ENCODE measurements at regions not wholly inside any gene's neighbourhood (a gene's known extent, or its start where the extent isn't known, plus 50 kb on each side); places are given as distances from the start of the nearest gene placed in this dataset.

DNA sequence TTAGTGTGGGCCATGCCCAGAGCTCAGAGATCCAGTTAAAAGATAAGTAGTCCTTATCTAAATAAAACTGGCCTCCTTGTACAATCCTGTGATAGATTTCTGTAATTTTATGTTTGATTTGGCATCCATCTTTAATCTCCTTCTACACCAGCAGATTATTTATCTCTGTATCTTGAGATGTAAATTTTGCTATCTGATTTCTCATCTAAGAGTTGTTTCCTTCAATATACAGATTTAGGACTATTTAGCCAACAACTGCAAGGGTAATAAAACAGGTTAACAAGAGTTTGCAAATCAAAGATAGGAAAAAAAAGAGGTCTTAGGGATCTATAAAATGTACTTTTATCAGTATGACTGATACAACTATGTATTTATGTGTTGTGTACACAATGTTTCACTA, 68.6 kb upstream of the ABCA12 start:
- no peak overlapping the region for H3K9ac ChIP-seq (ENCODE audit: low read depth, low read length, poor library complexity)
- H3K36me3 ChIP-seq (replicated peaks in 1 of 2; ENCODE audit: control insufficient read depth in 2 of 2, insufficient read depth in 2 of 2, low read length in 2 of 2): no peaks in the 10 kb centered on the region
- no peak for DNase-seq (ENCODE audit: low spot score)
- H2BK120ac ChIP-seq (ENCODE audit: low read depth, low read length): no peak overlapping the region
- no peak overlapping the region for H4K91ac ChIP-seq (ENCODE audit: low read depth, low read length, poor library complexity)
- H3K79me1 ChIP-seq (ENCODE audit: low read depth, low read length): no peaks in the 10 kb centered on the region
- no peak overlapping the region for H2BK5ac ChIP-seq (ENCODE audit: low read length)
- no peak overlapping the region for H2AK5ac ChIP-seq (ENCODE audit: low read depth, low read length)
- H3K27ac ChIP-seq (replicated peaks; ENCODE audit: low read length): no peak overlapping the region
- H2AFZ ChIP-seq (ENCODE audit: low read length): no peak overlapping the region
- H3K4me2 ChIP-seq (ENCODE audit: insufficient read depth, low read length, poor library complexity, severe bottlenecking): no peak overlapping the region
- H3K14ac ChIP-seq (ENCODE audit: low read length): no peak overlapping the region
- peaks cover 4 to 6% of the 10 kb centered on the region in 2 donors for H3K9me3 ChIP-seq (replicated peaks in 1 of 2; ENCODE audit: control insufficient read depth in 2 of 2, insufficient read depth in 1 of 2, low read depth in 1 of 2, low read length in 2 of 2)
- no peak overlapping the region for H3K23ac ChIP-seq (ENCODE audit: low read depth, low read length, poor library complexity)
- no peaks in the 10 kb centered on the region for H3K27me3 ChIP-seq (ENCODE audit: control insufficient read depth in 3 of 3, insufficient read depth in 3 of 3, low read depth in 1 of 3, low read length in 3 of 3)
- no peak overlapping the region for H4K8ac ChIP-seq (ENCODE audit: low read depth, low read length)
- no peak overlapping the region for H3K18ac ChIP-seq (ENCODE audit: low read length)
- H3K4ac ChIP-seq (ENCODE audit: low read length): no peak overlapping the region
- no peak overlapping the region for H2BK15ac ChIP-seq (ENCODE audit: low read length)
- no peaks in the 10 kb centered on the region for H3K4me1 ChIP-seq (ENCODE audit: control insufficient read depth in 2 of 2, insufficient read depth in 1 of 2, low read depth in 1 of 2, low read length in 2 of 2)
- no peak overlapping the region for H2BK12ac ChIP-seq (ENCODE audit: low read length)
- H3K4me3 ChIP-seq (ENCODE audit: low read length in 2 of 2): no peak overlapping the region

- WGBS, 2 donors (ENCODE audit: extremely low coverage in 2 of 2, insufficient read length in 2 of 2, insufficient replicate concordance in 1 of 2): no CpG with 5 or more reads among the region's 4 CpGs
- no peak overlapping the region for H2AK5ac ChIP-seq (ENCODE audit: low read depth, low read length)
- H3K14ac ChIP-seq (ENCODE audit: low read length): no peak overlapping the region
- no peak overlapping the region for H3K23ac ChIP-seq (ENCODE audit: low read depth, low read length, poor library complexity)
- H3K4me2 ChIP-seq (ENCODE audit: insufficient read depth, low read length, poor library complexity, severe bottlenecking): no peak overlapping the region
- H3K27ac ChIP-seq (replicated peaks; ENCODE audit: low read length): no peak overlapping the region
- H3K79me1 ChIP-seq (ENCODE audit: low read depth, low read length): no peaks in the 10 kb centered on the region
- no peaks in the 10 kb centered on the region for H3K36me3 ChIP-seq (replicated peaks in 1 of 2; ENCODE audit: control insufficient read depth in 2 of 2, insufficient read depth in 2 of 2, low read length in 2 of 2)
- H2BK15ac ChIP-seq (ENCODE audit: low read length): no peak overlapping the region
- H4K8ac ChIP-seq (ENCODE audit: low read depth, low read length): no peak overlapping the region
- no peak overlapping the region for H2BK120ac ChIP-seq (ENCODE audit: low read depth, low read length)
- no peak overlapping the region for H2AFZ ChIP-seq (ENCODE audit: low read length)
- no peak overlapping the region for H3K4me3 ChIP-seq (ENCODE audit: low read length in 2 of 2)
- H2BK5ac ChIP-seq (ENCODE audit: low read length): no peak overlapping the region
- no peak overlapping the region for H4K91ac ChIP-seq (ENCODE audit: low read depth, low read length, poor library complexity)
- H3K9ac ChIP-seq (ENCODE audit: low read depth, low read length, poor library complexity): no peak overlapping the region
- H2BK12ac ChIP-seq (ENCODE audit: low read length): no peak overlapping the region
- H3K4ac ChIP-seq (ENCODE audit: low read length): no peak overlapping the region
- no peaks in the 10 kb centered on the region for H3K27me3 ChIP-seq (ENCODE audit: control insufficient read depth in 3 of 3, insufficient read depth in 3 of 3, low read depth in 1 of 3, low read length in 3 of 3)
- H3K18ac ChIP-seq (ENCODE audit: low read length): no peak overlapping the region
- no peak for DNase-seq (ENCODE audit: low spot score)
- no peaks in the 10 kb centered on the region for H3K4me1 ChIP-seq (ENCODE audit: control insufficient read depth in 2 of 2, insufficient read depth in 1 of 2, low read depth in 1 of 2, low read length in 2 of 2)
- H3K9me3 ChIP-seq (replicated peaks in 1 of 2; ENCODE audit: control insufficient read depth in 2 of 2, insufficient read depth in 1 of 2, low read depth in 1 of 2, low read length in 2 of 2): peaks cover 4 to 5% of the 10 kb centered on the region in 2 donors
Observed at GRCh38 chr2:215205787-215206186, 67.4 kb upstream of the ABCA12 start.

- Histone ChIP-seq H2BK12ac (ENCODE audit: low read length) (no peak overlapping the region), H3K4ac (ENCODE audit: low read length) (no peak overlapping the region), H3K18ac (ENCODE audit: low read length) (no peak overlapping the region), H3K36me3 (replicated peaks in 1 of 2; ENCODE audit: control insufficient read depth in 2 of 2, insufficient read depth in 2 of 2, low read length in 2 of 2) (no peaks in the 10 kb centered on the region), H2AK5ac (ENCODE audit: low read depth, low read length) (no peak overlapping the region), H2BK5ac (ENCODE audit: low read length) (no peak overlapping the region), H2BK120ac (ENCODE audit: low read depth, low read length) (no peak overlapping the region), H3K9ac (ENCODE audit: low read depth, low read length, poor library complexity) (no peak overlapping the region), H2BK15ac (ENCODE audit: low read length) (no peak overlapping the region), H3K4me1 (ENCODE audit: control insufficient read depth in 2 of 2, insufficient read depth in 1 of 2, low read depth in 1 of 2, low read length in 2 of 2) (no peaks in the 10 kb centered on the region), H3K4me3 (ENCODE audit: low read length in 2 of 2) (no peak overlapping the region), H3K9me3 (replicated peaks in 1 of 2; ENCODE audit: control insufficient read depth in 2 of 2, insufficient read depth in 1 of 2, low read depth in 1 of 2, low read length in 2 of 2) (no peaks in the 10 kb centered on the region), H3K27ac (replicated peaks; ENCODE audit: low read length) (no peak overlapping the region), H4K8ac (ENCODE audit: low read depth, low read length) (no peak overlapping the region), H4K91ac (ENCODE audit: low read depth, low read length, poor library complexity) (no peak overlapping the region), H3K23ac (ENCODE audit: low read depth, low read length, poor library complexity) (no peak overlapping the region), H2AFZ (ENCODE audit: low read length) (no peak overlapping the region), H3K27me3 (ENCODE audit: control insufficient read depth in 3 of 3, insufficient read depth in 3 of 3, low read depth in 1 of 3, low read length in 3 of 3) (no peaks in the 10 kb centered on the region), H3K14ac (ENCODE audit: low read length) (no peak overlapping the region), H3K79me1 (ENCODE audit: low read depth, low read length) (no peaks in the 10 kb centered on the region), H3K4me2 (ENCODE audit: insufficient read depth, low read length, poor library complexity, severe bottlenecking) (no peak overlapping the region)
- no peak for DNase-seq (ENCODE audit: low spot score)
- no CpG with 5 or more reads among the region's 2 CpGs for WGBS, 2 donors (ENCODE audit: extremely low coverage in 2 of 2, insufficient read length in 2 of 2, insufficient replicate concordance in 1 of 2)
Observed at GRCh38 chr2:215191477-215191876, 53.1 kb upstream of the ABCA12 start.

GRCh38 chr2:215190588-215190987, 52.2 kb upstream of the ABCA12 start:
- Histone ChIP-seq H2BK12ac (ENCODE audit: low read length) (no peak overlapping the region), H3K9ac (ENCODE audit: low read depth, low read length, poor library complexity) (no peak overlapping the region), H3K27ac (replicated peaks; ENCODE audit: low read length) (no peak overlapping the region), H2BK120ac (ENCODE audit: low read depth, low read length) (no peak overlapping the region), H2AK5ac (ENCODE audit: low read depth, low read length) (no peak overlapping the region), H4K8ac (ENCODE audit: low read depth, low read length) (no peak overlapping the region), H3K27me3 (ENCODE audit: control insufficient read depth in 3 of 3, insufficient read depth in 3 of 3, low read depth in 1 of 3, low read length in 3 of 3) (no peaks in the 10 kb centered on the region), H2BK15ac (ENCODE audit: low read length) (no peak overlapping the region), H3K9me3 (replicated peaks in 1 of 2; ENCODE audit: control insufficient read depth in 2 of 2, insufficient read depth in 1 of 2, low read depth in 1 of 2, low read length in 2 of 2) (no peaks in the 10 kb centered on the region), H3K14ac (ENCODE audit: low read length) (no peak overlapping the region), H3K4me2 (ENCODE audit: insufficient read depth, low read length, poor library complexity, severe bottlenecking) (no peak overlapping the region), H3K18ac (ENCODE audit: low read length) (no peak overlapping the region), H4K91ac (ENCODE audit: low read depth, low read length, poor library complexity) (no peak overlapping the region), H3K36me3 (replicated peaks in 1 of 2; ENCODE audit: control insufficient read depth in 2 of 2, insufficient read depth in 2 of 2, low read length in 2 of 2) (no peaks in the 10 kb centered on the region), H3K79me1 (ENCODE audit: low read depth, low read length) (no peaks in the 10 kb centered on the region), H2BK5ac (ENCODE audit: low read length) (no peak overlapping the region), H3K4me1 (ENCODE audit: control insufficient read depth in 2 of 2, insufficient read depth in 1 of 2, low read depth in 1 of 2, low read length in 2 of 2) (no peaks in the 10 kb centered on the region), H3K4me3 (ENCODE audit: low read length in 2 of 2) (no peak overlapping the region), H3K23ac (ENCODE audit: low read depth, low read length, poor library complexity) (no peak overlapping the region), H2AFZ (ENCODE audit: low read length) (no peak overlapping the region), H3K4ac (ENCODE audit: low read length) (no peak overlapping the region)
- no peak for DNase-seq (ENCODE audit: low spot score)

All from neuronal stem cell (in vitro differentiated cells).